Stomach (tissue), 4 donors: ENCODE measurements at regions not wholly inside any gene's neighbourhood (a gene's known extent, or its start where the extent isn't known, plus 50 kb on each side); places are given as distances from the start of the nearest gene placed in this dataset.

Experiments used
- CTCF ChIP-seq, 7 experiments: fragments of 450-650 bp in 4 of 7; fragments of 200-600 bp in 3 of 7; sonication (generic) in 3 of 7; IDR thresholded peaks; one replicate each; pipeline ENCODE4 v1.5.1; 2016 to 2019; ENCODE audit warnings: antibody characterized with exemption in 7 of 7, control low read depth in 2 of 7, mild to moderate bottlenecking in 1 of 7
- EP300 ChIP-seq: sonication (generic); formaldehyde crosslinking; IDR thresholded peaks from one replicate; pipeline ENCODE4 v1.6.1; 2017; ENCODE audit warnings: antibody characterized with exemption
- POLR2A ChIP-seq, 4 donors: fragments of 450-650 bp; IDR thresholded peaks; one replicate each; pipeline ENCODE4 v1.6.1; 2016; ENCODE audit warnings: antibody characterized with exemption in 4 of 4, control low read depth in 2 of 4, mild to moderate bottlenecking in 1 of 4, moderate library complexity in 1 of 4

DNA sequence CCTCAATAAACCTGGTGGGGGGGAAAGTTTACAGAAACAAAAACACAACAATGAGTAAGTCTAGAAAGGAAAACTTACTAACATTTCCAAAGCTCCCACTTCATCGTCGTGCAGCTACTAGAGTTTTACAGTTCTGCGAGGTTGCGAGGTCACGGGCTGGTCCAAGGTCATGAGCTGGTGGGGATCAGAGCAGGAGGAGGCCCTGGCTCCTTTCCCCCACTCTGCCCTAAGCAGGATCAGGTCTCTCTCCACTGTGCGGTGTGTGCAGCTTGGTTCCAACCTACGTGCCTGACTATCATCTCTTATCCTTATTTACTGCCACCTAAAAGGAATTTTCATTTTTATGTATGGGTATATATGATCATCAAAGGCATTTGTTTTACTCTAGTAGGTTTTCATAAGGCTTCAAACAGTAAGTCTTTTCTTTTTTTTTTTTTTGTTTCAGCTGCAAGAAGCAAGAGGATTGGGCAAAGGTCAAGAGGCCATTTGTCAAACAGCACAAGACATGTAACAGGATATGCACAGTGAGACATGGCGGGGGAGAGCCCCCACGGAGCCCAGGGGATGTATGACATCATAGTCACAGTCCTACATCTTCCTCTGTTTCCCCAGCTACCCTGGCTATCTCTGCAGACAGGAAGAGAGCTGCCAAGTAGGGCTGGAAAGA, 76.6 kb upstream of the POMP start:
- no peak for TF ChIP-seq EP300
- TF ChIP-seq CTCF (IDR thresholded peaks at IDR 0.05), result no peak
- TF ChIP-seq POLR2A (IDR thresholded peaks at IDR 0.05), result no peak
